Frontal cortex (tissue), 3 donors: ENCODE measurements at regions not wholly inside any gene's neighbourhood (a gene's known extent, or its start where the extent isn't known, plus 50 kb on each side); places are given as distances from the start of the nearest gene placed in this dataset.

Experiments
- DNase-seq, 2 donors: peaks; one replicate each; pipeline ENCODE4 v3.0.0; 2012; ENCODE audit warnings: low spot score in 2 of 2
- FAIRE-seq: peaks from 2 replicates; lab custom pipeline; 2012; peaks lifted over from hg19 to GRCh38; lab: Jason Lieb, UNC
- donor health status: control.
- donor health status: control.
- donor health status: control.

DNA sequence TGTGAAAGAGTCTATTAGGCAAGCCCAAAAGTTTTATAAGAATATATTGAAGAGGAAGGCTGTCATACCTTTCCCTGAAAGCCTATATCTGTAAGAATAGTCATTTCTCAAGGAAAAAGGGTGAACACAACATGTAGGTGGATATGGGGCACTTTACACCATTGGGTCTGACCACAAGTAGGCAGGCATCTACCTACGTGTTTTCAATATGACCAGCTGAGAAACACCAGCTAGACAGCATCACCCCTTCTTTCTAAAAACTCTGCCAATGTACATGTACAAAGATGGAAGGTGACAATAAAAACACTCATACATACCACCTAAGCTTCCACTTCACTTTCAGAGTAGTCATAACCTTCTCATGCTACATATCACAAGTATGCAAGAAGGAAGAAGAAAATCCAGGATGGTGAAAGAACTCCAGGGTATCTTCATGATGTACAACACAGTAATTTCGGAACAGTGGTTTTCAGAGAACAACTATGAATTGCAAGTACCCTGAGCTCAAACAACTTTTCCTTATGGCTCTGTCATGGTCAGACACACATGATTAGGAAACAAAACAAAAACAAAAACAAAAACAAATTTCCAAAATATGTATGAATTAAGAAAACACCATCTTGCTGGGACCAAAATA lies 98.5 kb upstream of the ADGRL2 start:
- no peak for FAIRE-seq
- DNase-seq: no peak

DNA sequence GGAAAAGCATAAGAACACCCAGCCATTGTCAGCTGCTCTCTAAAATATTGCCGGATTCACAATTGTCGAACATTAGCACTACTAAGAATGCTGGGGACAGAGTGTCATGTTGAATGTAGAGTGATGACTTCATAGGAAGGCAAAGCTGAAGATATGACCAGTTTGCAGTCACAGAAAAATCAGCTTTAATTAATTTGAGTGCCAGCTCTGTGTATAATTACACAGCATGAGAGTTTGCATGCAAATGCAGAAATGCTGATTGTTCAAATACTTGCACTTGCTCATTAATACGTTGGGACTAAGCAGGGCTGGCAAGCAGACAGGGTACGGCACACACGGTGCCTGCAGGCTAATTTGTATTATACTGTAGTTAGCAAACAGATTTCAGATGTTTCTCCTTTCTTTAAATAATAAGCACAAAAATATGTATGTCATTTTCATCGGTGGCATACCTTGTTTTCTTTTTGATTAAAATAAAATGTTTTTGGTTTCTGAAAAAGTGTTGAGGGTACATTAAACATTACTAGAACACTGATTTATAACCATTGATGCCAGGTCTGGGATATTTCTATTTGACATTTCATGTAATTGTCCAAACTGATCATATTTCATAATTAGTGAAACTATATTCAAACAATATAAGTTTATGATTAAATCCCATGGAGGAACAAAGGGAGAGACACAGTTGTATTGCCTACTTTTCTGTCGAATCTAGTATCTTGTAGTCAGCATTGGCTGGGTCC lies 99.8 kb upstream of the ADGRL2 start:
- FAIRE-seq: no peak
- DNase-seq: no peak

DNA sequence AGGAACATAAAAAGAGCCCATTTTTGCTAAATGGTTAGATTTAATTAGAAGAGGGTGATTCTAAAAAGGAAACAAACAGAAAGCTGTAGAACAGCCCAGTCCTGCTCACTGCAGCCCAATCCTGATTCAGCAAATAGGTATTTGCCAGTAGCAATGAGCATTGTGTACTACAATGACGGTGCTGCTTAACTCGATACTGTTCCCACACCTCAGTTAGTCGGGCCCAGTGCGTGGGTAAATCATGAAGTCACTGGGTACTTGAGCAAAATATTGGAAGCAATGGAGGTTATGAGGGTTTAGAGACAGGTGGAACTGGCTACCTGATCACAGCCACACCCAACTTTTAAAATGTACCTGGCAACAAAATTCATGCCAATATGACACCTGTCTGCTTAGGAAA lies 101.5 kb upstream of the ADGRL2 start:
- FAIRE-seq: no peak
- no peak for DNase-seq

DNA sequence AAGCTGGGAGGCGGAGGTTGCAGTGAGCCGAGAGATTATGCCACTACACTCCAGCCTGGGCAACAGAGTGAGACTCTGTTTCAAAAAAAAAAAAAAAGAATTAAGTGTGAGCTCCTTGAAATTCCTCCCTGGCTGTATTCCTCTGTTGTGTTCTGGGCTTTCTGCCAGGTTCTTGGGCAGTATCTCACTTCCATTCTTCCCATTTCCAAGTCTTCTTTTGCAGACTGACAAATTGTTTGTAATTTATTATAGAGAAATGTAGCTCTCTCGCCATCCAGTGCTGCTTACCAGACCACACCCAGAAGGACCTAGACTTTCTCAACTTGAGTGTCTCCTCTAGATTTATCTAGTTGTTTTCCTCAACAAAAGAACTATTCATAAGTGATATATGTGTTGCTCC lies 105.0 kb upstream of the ADGRL2 start:
- no peak for FAIRE-seq
- no peak for DNase-seq

DNA sequence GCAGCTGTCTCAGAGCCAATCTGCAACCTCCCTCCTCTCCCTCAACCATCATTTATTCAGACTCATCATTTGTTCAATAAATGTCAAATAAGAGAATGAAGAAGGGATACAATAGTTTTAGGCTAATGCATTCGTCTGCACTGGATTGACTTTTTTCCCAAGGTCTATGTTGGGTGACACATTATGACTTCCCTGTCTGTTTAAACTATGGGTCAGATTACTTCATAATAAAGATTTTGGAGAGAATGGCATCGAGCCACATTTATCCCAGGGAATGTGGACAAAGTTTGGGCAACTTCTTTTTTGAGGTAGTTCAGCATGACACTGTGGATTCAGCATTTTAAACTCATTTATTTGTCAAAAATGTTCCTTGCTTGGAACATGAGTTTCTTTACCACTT lies 107.4 kb upstream of the ADGRL2 start:
- FAIRE-seq: no peak
- no peak for DNase-seq

DNA sequence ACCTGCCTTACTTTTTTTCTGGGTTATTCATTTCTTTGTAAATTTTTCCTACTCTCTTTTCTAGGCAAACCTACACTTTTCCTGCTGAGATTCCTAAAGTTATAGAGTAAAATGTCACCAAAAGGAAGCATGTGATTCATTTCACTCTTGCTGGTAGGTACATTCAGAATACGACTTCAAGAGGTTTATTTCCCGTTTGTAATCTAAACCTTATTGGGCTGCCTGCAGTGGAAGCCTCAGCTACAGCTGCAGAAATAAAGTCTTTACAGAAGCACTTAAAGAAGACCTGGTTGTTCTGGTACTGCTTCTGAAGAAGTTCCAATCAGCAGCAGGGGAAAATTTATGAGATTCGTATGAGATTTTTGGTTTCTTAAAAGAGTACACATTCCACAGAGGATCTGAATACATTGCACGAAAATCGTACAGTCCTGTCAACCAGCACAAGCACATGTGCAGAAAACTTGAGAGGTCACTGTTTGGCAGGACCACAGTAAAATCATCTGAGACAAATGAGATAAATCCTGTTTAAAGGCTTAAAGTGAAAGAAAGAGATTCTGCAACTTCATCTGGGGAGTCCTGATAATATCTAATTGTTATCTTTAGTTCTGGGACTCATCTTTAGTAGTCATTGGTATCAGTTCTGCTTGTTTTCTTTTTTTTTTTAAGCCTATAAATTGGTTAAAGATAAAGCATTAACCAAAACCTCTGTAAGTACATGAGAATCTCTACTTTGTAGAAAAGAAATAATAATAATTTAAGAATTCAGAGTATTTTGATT lies 109.9 kb upstream of the ADGRL2 start:
- DNase-seq (no peak), FAIRE-seq (no peak)

DNA sequence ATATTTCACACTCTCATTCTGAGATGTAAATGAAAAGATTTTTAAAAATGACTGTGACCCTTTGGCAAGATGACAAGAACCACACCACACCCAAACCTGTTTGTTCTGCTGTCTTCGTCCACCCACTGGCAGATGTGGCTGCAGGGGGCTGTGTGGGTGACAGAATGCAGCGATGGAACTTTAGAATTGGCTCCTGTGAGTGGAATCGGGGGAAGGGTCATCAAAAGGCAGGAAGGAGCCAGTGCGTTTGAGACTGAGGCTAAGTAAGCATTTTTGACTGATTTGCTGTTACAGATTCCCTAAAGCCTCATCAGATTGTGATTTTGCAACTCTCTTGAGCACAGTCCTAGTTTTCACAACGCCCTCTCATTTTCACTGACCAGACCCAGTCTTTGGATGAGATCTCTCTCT lies 111.2 kb upstream of the ADGRL2 start:
- no peak for FAIRE-seq

DNA sequence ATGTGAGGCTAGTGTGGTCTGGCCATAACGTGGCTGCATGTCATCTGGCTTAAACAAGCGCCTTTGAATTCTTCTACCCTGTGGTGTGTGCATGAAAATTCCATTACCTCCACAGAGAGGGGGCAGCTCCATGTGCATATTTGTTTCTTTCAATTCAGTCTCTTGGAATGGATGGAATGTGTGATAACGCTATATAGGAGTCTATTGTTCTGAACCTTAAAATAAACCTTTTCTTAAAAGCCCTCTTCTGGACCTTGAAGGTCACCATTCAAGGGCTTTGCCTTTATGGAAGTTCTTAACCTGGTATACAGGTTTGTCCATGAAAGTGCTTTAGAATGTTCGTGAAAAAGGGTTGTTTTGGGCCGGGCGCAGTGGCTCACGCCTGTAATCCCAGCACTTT lies 118.2 kb upstream of the ADGRL2 start:
- DNase-seq: no peak
- no peak for FAIRE-seq

More for the DNA sequence above, 111.2 kb upstream of the ADGRL2 start:
- no peak for DNase-seq

DNA sequence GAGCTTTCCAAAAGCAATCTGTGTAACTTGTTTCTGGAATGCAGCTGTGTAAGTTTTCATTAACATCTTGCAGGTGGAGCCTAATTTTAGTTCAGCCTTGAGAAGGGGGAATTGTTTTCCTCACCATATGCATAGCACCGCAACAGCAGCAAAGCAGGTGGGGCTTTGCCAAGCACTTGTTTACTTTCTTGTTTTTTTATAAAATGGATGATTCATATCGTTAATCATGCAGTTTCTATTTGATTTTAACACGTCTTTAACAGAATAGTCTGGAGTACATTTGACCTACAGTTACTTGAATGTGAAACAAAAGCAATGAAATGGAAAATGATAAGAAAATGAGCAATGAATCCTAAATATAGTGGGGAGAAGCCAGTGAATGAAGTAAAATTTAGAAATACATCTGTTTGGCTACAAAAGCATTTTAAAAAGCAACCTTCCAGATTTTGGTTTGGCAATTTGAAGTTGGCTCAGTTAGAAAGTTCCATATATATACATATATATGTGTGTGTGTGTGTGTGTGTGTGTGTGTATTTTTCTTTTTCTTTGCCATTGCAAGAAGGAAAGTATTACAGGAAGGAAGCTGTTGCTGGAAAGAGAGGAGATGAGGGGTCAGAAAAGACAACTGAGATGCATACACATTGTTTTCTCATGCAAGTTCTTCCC lies 119.0 kb upstream of the ADGRL2 start:
- no peak for FAIRE-seq
- no peak for DNase-seq

DNA sequence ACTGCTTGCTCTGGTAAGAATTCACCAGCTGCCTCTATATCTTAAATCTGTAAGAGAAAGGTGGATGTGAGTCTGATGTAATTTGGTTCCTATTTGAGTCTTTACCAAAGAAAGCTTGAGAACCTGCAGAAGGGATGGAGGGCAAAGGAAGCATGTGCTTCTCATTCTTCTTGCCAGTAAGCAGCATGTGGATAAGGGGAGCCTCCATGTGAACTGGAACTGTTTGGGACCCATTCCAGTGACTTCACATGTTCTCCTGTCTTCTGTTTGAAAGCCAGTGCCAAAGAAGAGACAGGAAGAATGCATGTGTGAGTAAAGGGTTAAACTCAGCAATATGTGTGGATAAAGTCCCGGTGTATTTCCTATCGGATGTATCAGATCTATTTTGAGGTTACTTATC lies 119.6 kb upstream of the ADGRL2 start:
- FAIRE-seq: no peak
- no peak for DNase-seq

DNA sequence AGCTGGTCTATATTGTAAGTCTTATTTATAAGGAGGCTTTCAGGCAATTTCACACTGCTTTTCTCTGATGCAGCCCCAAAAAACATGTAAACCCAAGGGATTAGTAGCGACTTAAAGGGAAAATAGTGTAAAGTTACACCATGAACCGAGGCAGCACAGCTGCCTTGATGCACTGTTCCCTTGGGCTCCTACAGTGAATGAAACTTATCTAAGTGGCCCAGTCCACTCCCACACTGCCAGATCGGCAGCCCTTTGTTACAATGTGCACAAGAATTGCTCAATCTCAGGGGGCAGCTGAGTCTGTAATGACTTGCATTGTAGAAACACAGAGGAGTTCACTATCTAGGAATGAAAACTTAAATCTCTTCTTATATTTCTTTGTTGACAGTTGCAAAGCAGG lies 120.8 kb upstream of the ADGRL2 start:
- FAIRE-seq: no peak
- DNase-seq: no peak

DNA sequence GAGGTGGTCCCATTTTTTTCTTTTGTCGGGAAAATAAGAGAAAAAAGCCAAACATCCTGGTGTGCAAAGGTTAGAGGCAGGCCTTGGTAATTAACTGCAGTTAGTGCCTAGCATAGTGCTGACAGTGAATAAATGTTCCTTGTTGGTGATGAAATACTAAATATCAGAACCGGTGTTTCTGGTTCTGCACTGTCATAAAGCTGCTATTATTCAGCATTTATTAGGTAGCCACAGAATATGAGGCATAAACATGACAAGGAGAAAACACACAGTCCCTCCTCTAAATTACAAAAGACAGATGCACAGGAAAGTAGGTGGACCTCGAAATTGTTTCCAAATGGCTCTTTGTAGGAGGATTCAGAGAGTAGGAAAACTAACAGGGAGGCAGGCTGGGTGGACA lies 122.0 kb upstream of the ADGRL2 start:
- DNase-seq: no peak
- FAIRE-seq: no peak

DNA sequence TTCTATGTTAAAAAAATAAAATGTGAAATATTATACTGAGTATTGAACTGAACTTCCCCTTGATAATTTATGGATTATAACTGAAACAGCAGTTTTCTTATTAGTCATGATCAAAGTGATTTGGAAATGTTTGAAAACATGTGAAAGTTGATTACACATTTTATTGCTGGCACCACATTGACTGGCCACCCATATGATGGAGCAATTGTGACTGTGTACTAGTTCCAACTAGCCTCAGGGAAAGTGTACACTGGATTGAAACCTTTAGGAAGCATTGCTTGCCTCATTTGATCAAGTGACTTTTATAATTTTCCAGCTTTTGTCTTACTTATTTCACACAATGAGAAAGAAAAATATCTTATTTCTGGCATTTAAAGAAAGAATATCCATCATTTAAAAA lies 128.0 kb upstream of the ADGRL2 start:
- no peak for FAIRE-seq
- no peak for DNase-seq

DNA sequence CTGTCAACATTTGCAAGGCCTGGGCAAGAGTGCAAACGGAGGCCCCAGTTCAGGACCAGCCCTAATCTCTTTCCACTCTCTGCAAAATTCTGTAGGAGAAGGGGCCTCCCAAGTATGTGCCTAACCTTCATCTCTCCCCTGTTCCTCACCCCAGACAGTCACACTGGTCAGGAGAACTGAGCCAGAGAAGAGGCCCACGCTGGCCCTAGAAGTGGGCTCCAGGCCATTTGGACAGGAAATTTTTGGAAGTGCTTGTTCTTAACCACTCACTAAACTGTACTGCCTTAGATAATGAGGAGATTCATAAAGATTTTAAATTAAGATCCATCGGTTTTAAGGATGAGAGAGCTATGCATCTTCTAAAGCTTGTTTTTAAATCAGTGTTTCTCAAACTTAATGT lies 129.7 kb upstream of the ADGRL2 start:
- FAIRE-seq (no peak), DNase-seq (no peak)

DNA sequence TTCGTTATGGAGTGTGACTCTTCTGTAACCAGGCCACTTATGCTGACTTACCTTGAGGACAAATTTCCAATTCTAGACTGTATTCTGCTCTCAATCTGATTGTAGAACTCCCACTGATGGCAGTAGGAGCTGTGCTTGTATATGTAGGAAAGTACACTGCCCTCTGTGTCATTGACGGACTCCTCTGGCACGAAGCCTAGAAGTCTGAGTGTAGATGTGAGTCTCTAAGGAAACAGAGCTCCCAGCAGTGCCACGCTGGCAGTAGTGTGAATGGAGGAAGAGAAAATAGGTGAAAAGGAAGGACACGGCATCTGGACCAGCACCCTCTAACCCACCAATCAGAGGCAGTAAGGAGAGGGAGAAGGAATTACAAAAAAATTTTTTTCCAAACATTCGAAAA lies 130.4 kb upstream of the ADGRL2 start:
- peak; percentile 2 to 24 for DNase-seq
- no peak for FAIRE-seq

DNA sequence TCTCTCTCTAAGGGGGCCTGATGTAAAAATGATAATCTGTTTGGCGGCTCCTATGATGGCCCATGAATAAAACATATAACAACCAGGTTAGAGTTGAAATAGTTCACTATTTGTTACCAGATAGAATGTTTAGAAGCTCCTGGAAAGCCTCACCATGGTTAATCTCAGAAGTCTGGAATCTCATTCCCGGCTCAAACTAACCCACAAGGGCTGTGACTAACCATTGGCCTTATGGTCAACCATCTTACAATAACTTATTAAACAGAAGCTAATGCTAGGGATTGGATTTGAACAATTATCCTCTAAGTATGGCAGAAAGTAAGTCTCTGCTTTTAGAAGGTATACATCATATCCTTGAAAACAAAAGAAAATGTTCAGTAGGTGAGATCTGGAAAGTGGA lies 134.1 kb upstream of the ADGRL2 start:
- FAIRE-seq (no peak), DNase-seq (no peak)

DNA sequence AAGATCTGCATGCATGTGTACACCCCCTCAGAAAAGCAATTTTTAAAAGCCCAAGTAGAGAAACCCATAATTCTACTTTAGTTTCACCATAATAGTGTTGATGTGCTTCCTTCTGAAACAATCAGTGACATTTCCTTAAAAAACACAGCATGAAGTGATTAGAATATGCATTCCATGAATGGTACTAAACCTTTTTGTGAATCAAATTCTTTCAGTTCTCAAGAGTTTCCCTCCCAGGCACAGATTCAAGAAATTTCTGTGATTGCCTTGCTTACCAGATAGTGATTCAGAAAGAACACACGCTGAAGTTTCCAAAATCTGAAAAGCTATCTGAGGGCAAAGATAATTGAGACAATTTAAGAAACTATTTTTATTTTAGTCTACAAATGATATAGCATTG lies 136.4 kb upstream of the ADGRL2 start:
- DNase-seq (no peak), FAIRE-seq (no peak)

DNA sequence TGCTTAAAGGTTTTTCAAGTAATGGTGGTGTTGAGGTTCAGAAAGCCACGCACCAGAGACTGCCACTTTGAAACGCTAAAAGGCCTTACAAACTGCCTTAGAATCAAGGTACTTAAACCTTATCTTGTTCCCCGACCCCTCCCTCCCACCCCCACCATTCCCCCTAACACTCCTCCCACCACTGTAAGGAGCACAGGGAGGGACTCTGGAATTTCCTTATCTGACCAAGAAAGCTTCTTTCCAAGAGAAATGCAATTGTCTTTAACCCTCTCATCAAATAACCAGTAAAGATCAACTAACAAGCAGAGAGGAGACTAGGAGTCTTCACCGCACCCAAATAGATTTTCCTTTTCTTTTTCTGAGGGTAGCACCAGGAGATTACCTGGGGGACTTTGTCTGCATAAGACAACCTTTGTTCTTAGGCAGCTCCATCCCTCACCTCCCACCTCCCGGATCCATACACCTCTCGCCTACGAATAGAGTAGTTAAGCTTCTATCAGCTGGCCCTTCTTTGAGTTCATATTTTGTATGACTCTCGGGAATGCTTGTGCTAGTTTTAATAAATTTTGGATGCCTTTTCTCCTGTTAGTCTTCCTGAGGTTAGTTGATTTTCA lies 137.7 kb upstream of the ADGRL2 start:
- no peak for DNase-seq
- FAIRE-seq: no peak

DNA sequence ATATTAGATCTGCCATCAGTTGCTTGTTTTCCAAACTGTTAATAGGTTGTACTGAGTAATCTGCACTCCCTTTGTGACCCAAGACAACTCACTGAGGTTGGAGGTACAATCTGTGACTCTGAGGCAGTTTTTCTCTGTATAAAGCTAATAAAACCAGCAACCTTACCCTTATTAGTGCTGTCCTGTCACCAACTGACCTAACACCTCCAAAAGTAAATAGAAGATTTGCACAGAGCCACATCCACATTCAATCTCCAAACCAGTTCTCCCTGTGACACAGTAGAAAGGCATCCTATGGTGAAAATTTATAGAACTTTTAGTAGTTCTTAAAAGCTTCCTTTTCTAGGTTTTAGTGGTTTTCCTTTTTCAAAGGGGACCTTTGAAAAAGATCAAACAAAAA lies 140.4 kb upstream of the ADGRL2 start:
- DNase-seq (no peak), FAIRE-seq (no peak)

DNA sequence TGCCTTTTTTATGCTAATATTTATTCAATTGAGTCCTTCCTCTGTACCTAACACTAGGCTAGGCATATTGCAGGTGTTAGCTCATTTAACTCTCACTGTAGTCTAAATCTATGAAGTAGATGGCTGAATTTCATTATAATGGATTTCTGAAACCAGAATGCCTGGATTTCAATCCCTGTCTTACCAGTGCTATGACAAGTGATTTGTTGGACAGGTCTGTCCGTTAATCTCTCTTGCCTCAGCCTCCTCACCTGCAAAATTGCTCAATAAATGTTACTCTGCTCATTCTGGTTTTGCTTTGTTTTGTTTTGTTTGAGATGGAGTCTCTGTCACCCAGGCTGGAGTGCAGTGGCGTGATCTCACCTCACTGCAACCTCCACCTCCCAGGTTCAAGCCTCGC lies 146.1 kb upstream of the ADGRL2 start:
- no peak for FAIRE-seq

More for the DNA sequence above, 146.1 kb upstream of the ADGRL2 start:
- no peak for DNase-seq
